GM18498 (cell line): ENCODE measurements at regions not wholly inside any gene's neighbourhood (a gene's known extent, or its start where the extent isn't known, plus 50 kb on each side); places are given as distances from the start of the nearest gene placed in this dataset.

Experiments
- ATAC-seq: cut with Tn5 transposase; IDR thresholded peaks from one replicate; pipeline ENCODE4 v1.9.1; 2021; ENCODE audit warnings: mild to moderate bottlenecking, moderate library complexity; ENCODE audit not compliant: unreplicated experiment

- ATAC-seq, result no peak
These were observed 104.1 kb upstream of the PALS2 start for GRCh38 chr7:24469118-24469517.

DNA sequence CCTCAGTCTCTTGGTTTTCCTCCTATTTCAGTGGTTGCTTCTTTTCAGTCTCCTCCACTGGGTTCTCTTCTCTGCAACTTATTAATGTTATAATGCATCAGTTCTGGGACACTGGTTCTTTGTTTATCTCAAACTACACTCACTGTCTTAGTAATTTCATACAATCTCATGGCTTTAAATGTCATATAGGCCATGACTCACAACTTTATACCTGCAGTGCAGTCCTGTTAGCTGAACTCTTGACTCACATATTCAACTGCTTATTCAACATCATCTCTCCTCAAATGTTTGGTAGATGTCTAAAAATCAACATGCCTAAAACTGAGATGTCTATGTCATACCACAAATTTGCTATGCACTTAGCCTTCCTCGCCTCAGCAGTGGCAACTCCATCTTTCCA is 101.2 kb upstream of the PALS2 start:
- no peak for ATAC-seq

DNA sequence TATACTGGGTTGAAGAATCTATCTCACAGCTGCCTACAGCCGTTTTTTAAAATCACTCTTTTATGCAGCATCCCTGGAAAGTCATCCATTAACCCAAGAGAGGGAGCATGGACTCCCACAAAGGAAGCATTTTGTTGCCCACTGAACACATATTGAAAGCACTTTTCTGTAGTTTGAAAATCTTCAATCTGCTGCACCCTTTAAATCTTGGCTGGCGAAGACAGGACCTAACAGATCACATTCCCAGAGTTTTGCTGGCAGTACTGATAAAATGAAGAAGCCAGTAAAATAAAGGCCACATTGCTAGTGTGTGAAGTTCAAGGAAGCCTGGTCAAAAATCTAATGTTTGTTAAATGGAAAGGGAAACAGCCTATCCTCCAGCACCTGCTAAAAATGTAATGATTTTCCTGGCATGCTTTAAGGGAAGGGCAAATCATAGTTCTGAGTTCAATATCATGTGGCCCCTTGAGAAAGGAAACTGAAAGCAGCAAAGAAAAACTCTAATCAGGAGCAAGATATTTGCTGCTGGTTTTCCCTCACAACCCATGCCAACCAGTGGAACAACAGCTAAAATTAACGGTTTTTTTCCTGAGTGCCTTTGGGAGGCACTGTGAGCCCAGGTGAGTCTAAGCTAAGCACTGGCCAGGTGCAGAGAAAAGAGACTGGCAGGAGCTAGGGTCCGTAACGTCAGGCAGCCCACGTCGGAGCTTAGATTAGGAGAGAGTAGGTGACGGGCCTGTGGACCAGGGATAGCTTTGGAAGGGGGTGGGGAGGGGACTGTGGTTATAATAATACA is 97.9 kb upstream of the PALS2 start:
- no peak for ATAC-seq

- no peak for ATAC-seq
These were observed 97.0 kb upstream of the PALS2 start for GRCh38 chr7:24476227-24476626.

DNA sequence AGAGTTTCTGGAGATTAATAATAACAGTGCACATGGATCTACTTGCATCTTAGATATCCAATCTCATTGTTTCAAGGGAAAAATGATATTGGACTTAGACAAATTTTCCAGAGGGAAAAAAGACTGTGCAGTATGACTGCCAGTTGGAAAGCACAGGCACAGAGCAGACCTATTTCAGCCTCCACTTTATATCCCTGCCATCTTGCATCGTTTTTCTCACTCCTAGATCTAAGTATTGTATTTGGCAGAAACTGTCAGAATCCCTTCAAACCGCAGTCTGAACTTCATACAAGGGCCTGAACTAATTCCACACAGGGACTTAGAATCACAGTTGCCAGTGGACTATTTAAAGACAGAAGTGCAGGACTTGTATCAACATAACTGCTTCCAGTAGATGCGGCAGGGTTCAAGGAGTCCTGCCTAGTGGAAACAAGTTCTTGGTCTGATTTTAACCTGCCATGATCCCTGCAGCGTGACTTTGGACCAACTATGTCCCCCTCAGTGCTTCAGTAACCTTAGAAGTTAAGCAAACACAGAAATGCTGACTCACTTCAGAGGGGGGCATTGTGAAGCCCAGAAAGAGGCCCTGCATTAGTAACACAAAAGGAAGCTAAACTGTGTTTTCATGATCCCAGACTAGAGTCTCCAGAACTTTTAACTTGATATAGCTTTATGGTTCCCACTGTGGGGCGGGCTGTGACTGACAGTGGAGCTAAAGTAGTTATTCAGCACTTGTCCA is 95.7 kb upstream of the PALS2 start:
- no peak for ATAC-seq

DNA sequence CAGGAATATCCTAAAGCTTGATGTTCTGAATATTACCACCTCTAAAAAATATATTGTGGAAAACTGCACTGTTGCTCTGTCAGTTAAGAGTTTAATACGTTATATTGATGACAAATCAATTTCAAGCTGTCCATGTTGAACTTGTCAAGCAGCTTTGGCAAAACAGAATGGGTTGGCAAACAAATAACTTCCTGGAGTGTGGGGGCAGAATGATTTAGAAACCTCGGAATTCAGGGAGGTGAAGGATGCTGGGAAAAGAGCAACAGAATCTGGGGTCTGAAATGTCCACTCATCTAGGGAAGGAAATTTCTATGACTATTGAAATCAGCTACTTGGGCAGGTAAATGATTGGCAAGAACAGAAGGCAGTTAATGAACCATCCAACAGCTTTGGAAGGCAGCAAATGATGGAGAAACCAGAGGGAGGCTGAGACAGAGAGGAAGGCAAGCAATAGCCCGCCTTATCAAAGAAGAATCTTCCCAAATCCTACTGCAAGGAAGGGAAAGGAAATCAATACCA is 95.1 kb upstream of the PALS2 start:
- ATAC-seq, result no peak

DNA sequence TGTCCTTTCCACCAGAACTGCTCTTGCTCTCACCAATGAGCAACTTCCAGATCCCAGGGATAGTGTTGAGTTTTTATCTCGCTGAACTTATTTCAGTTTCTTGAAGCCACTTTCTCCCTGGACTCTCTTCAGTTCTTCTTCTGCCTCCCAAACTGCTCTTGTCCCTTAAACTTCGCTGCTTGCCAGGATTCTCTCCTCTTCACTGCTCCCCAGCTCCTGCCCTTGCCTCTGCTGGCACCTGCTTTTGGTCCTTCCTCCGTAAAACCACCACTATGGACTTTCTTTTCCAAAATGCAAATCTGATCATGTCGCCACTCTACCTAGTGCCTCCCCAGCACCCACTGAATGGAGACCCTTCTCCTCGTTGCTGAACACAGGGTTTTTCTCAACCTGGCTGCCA is 92.8 kb upstream of the PALS2 start:
- ATAC-seq, result no peak

DNA sequence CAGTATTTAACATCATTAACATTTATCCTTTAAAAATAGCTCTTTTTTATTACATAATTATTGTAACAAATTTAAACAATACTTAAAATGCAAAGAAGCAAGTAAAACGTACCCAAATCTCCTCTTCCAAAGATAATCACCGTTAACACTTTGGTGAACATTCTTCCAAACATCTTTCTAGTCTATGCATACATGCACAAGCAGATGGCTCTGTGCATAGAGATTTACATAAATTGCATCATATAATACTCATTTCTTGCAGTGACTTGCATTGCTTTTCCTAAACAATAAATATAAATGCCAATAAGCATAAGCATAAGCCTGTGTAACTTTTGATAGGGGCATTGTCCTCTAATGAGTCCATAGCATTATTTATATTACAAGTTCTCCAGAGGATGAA is 89.4 kb upstream of the PALS2 start:
- ATAC-seq, result no peak

GRCh38 chr7:24492576-24492975 is 80.7 kb upstream of the PALS2 start:
- ATAC-seq, result no peak

DNA sequence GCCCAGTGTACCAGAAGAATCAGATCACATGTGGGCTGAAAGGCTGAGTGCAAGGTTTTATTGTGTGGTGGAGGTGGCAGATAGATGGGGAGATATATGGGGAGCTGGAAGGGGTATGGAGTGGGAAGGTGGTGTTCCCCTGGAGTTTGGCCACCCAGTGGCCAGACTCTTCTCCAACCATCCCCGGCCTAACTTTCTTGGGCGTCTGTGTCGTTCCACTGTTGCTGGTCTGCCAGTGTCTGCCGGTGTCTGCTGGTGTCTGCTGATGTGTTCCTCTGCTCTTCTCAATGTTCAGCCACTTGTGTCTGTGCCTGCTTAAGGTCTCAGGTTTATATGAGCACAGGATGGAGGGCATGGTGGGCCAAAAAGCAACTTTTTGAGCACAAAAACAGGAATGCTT is 78.4 kb upstream of the PALS2 start:
- ATAC-seq, result no peak

DNA sequence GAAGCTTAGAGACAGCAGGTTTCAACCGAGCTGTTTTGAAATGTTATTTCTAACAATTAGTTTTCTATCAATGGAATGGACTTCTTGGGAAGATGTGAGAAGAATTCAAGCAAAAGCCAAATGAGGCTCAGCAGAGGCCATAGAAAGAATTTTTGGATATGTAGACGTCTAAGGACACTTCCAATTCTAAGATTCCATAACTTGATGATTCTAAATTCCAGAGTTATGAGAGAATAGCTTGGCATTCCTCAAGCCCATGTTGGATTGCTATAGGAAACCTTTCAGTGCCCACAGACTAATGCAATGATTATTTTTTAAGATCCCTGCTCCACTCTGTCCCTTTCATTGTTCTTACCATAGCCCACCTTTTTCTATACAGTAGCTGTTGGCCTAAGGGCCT is 77.2 kb upstream of the PALS2 start:
- no peak for ATAC-seq

GRCh38 chr7:24498439-24498838 is 74.8 kb upstream of the PALS2 start:
- ATAC-seq, result no peak

DNA sequence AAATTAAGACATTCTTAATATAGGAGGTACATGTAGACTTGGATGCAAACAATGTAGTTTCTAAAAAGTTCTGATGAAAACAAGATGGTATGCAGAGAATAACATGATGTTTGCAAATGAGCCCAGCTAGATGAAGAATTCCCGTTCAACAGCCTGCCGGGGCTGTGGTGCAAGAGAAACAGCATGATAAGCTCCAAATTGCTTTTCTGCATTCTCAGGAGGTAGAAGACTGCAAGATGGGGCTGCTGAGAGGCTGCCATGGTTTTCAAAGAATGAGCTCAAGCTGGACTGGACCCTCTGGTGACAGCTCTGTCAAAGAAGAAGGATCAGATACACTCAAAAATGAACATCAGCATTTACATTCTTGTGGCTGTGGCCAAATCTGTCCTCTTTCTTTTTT is 73.4 kb upstream of the PALS2 start:
- ATAC-seq, result no peak

- ATAC-seq, result no peak
These were observed 72.7 kb upstream of the PALS2 start for GRCh38 chr7:24500599-24500998.

GRCh38 chr7:24501009-24501408 is 72.2 kb upstream of the PALS2 start:
- ATAC-seq, result no peak

DNA sequence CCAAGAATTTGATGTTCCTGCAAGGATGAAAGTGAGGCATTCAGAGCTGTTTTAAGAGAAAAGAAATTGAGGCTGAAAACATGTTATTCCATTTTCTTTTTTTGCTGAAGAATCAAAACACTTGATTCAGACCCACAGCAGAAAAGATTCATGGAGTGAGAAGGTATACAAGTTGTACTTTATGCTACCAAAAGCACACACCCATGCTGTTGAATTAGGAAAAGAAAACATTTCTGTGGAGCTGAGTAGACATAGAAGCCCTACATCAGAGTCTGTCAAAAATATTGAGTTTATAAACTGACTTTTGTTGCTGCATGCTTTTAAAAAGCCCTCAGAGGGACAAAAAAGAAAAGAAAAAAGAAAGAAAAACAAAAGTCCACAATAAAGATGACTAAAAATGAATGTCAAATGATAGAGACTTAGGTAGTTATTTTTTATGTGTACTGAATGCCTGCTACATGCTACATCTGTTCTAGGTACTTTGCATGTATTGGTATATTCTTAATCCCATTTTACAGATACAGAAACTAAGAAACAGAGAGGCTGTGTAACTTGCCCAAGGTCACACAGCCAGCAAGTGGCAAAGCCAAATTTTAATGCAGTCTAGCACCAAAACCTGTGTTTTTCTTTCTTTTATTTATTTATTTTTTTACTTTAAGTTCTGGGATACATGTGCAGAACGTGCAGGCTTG is 71.7 kb upstream of the PALS2 start:
- no peak for ATAC-seq

DNA sequence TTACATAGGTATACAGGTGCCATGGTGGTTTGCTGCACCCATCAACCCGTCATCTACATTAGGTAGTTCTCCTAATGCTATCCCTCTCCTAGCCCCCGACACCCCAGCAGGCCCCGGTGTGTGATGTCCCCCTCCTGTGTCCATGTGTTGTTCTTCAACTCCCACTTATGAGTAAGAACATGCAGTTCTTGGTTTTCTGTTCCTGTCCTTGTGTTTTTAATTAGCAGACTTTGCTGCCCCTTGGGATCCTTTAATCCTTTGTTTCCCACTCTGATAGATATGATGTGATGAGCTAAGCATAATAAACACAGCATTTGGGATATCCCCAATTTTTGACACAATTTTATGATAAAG is 71.1 kb upstream of the PALS2 start:
- no peak for ATAC-seq

DNA sequence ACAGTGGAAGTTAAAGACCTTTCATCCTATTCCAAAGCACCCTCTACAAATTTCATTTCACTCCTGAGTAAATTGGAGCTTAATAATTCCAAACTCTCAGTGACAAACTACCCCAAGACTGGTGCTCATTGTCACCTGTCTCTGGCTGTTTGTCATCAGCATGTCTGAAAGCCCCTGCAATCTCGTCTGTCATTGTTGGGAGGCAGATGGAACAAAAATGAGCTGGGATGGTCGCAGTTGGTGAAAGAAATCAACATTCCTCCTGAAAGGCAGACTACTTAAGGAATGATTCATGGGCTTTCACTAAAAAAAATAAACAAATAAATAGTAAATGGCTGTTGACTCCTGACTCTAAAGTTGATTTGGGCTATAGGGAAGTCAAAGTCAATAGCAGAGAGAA is 69.7 kb upstream of the PALS2 start:
- ATAC-seq, result no peak

GRCh38 chr7:24504040-24504439 is 69.2 kb upstream of the PALS2 start:
- no peak for ATAC-seq

DNA sequence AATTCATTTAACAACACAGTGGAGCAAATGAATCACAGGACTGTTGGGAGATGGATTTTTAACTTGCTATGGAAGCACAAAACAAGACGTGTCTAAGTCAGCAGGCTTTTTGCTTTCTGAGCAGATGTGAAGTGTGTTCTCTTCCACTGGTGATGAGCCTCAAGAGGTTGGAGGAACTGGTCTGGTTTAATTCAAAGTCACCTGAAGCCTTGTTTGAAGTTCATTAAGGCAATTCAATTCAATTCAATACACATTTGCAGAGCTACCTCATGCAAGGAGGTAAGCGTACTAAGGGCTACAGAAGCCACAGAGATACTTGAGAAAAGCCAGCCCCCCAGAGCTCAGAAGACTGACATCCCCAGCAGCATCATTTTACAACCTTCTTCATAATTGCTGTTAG is 68.4 kb upstream of the PALS2 start:
- no peak for ATAC-seq

DNA sequence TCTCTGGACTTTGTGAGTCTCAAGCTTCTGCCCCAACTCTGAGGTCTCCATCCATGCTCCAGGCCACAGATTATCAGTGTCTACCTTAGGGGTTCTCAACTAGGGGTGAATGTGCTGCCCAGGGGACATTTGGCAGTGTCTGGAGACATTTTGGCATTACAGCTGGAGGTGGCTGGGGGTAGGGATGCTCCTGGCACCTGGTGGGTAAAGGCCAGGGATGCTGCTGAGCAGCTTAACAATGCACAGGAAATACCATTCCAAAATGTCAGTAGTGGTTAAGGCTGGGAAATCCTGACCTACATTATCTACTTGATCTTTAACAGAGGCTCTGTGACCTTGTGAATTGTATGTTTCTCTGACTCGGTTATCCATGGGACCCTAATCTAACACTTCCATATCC is 67.3 kb upstream of the PALS2 start:
- no peak for ATAC-seq

DNA sequence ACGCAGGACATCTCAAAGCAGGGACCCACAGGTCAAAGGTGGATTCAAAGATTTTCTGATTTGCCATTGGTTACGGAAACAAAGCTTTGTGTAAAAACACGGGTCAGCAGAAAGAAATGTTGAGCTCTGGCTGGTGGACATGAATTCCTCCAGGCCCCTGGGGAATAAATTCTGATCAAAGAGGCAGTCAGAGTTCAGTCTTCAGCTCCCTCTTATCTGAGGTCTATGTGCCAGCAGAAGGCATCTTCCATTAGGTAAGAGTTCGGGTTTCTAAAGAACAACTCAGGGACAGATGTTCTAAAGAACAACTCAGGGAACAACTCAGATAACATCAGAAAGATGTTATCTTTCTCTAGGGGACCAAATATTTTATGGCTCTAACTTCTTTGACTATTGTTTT is 64.9 kb upstream of the PALS2 start:
- ATAC-seq, result no peak
